K562 (cell line): ENCODE measurements at regions not wholly inside any gene's neighbourhood (a gene's known extent, or its start where the extent isn't known, plus 50 kb on each side); places are given as distances from the start of the nearest gene placed in this dataset.
"Not testable (repeated sequence)": the region's sequence is repeated elsewhere in the genome, so short reads cannot be mapped to it uniquely, and the experiment has no call there.

ENCODE experiments used
- ATAC-seq: fragments of 200-7000 bp; cut with Tn5 transposase; 3 replicates; pipeline ENCODE4 v1.9.1; 2020; ENCODE audit warnings: moderate library complexity
- BruUV-seq: library from RNA; stranded (reverse); fragments of 400-500 nt; replicated peaks from 2 replicates; lab custom pipeline; 2021; lab: Mats Ljungman, UMichigan
- CTCF ChIA-PET: fragments of 300-600 bp; formaldehyde crosslinking; extraction: SDS; loops from one replicate; lab custom pipeline; 2021; ENCODE audit warnings: low intra/inter-chr PET ratio; lab: Yijun Ruan, JAX
- POLR2A ChIA-PET: fragments of 300-600, 350-650 bp; sonication (Branson Sonifier 250); formaldehyde crosslinking; extraction: SDS; loops from one replicate; lab custom pipeline; 2021; ENCODE audit warnings: antibody characterized with exemption, inconsistent platforms; lab: Yijun Ruan, JAX
- DNase-seq, 4 experiments: peaks; one replicate each; pipeline versions ENCODE4 v3.0.0 to v3.0.0-alpha.2; 2011 to 2018; ENCODE audit warnings: low spot score in 3 of 4, mixed read lengths in 3 of 4; ENCODE audit errors: extremely low read depth in 1 of 4
- FAIRE-seq: peaks from 2 replicates; lab custom pipeline; 2011; peaks lifted over from hg19 to GRCh38; lab: Jason Lieb, UNC
- H2AFZ ChIP-seq: 2 replicates; pipeline ENCODE4 v1.6.0; 2011; ENCODE audit warnings: low read depth, low read length, control low read depth, inconsistent platforms
- H3K27ac ChIP-seq: fragments of 200-600 bp; 3 replicates; pipeline ENCODE4 v1.8.0; 2011; ENCODE audit warnings: low read depth, mild to moderate bottlenecking, control low read depth, inconsistent platforms, low read length, moderate library complexity, mixed read lengths; ENCODE audit errors: extremely low read depth
- H3K27me3 ChIP-seq, 2 experiments: fragments of 300-600 bp in 1 of 2; 2 replicates in 1 of 2; 3 replicates in 1 of 2; pipeline versions ENCODE4 v1.6.0 to v1.8.0; 2011; ENCODE audit warnings: inconsistent platforms in 2 of 2, low read length in 2 of 2, mild to moderate bottlenecking in 1 of 2, mixed read lengths in 1 of 2, moderate library complexity in 1 of 2; ENCODE audit not compliant: control insufficient read depth in 2 of 2, insufficient read depth in 2 of 2
- H3K36me3 ChIP-seq: fragments of 300-600 bp; 3 replicates; pipeline ENCODE4 v1.8.0; 2011; ENCODE audit warnings: mild to moderate bottlenecking, low read length, inconsistent platforms; ENCODE audit not compliant: control insufficient read depth, insufficient read depth
- H3K4me1 ChIP-seq, 2 experiments: fragments of 200-600 bp in 1 of 2; replicated peaks in 1 of 2; 2 replicates in 1 of 2; 3 replicates in 1 of 2; pipeline versions ENCODE4 v1.5.1 to v1.8.0; 2011; ENCODE audit warnings: inconsistent platforms in 2 of 2, low read length in 2 of 2, mild to moderate bottlenecking in 1 of 2, mixed read lengths in 1 of 2, moderate library complexity in 1 of 2; ENCODE audit not compliant: control insufficient read depth in 2 of 2, insufficient read depth in 2 of 2
- H3K4me2 ChIP-seq: 2 replicates; pipeline ENCODE4 v1.6.1; 2011; ENCODE audit warnings: low read length, control low read depth, inconsistent platforms, mixed read lengths; ENCODE audit not compliant: insufficient read depth
- H3K4me3 ChIP-seq: fragments of 200-600 bp; sonication (generic), shearing (Covaris generic); 2 replicates; pipeline ENCODE4 v1.5.1; 2016; ENCODE audit warnings: control low read depth, inconsistent platforms
- H3K79me2 ChIP-seq: fragments of 200-600 bp; 3 replicates; pipeline ENCODE4 v1.8.0; 2011; ENCODE audit warnings: low read length, inconsistent platforms; ENCODE audit not compliant: control insufficient read depth, insufficient read depth
- H3K9ac ChIP-seq, 2 experiments: 2 replicates each; pipeline versions ENCODE4 v1.6.0 to v1.6.1; 2011; ENCODE audit warnings: low read depth in 2 of 2, low read length in 2 of 2, control low read depth in 1 of 2, inconsistent platforms in 1 of 2, mild to moderate bottlenecking in 1 of 2, mixed read lengths in 1 of 2; ENCODE audit not compliant: insufficient read depth in 1 of 2
- H3K9me1 ChIP-seq: one replicate; pipeline ENCODE4 v1.6.0; 2011; ENCODE audit warnings: inconsistent platforms, mild to moderate bottlenecking, low read length, moderate library complexity; ENCODE audit not compliant: control insufficient read depth, insufficient read depth
- H3K9me3 ChIP-seq: replicated peaks from 2 replicates; pipeline ENCODE4 v1.5.1; 2011; ENCODE audit warnings: low read depth, low read length, inconsistent platforms; ENCODE audit not compliant: control insufficient read depth, insufficient read depth
- H4K20me1 ChIP-seq: replicated peaks from 2 replicates; pipeline ENCODE4 v1.6.1; 2011; ENCODE audit warnings: low read length, inconsistent platforms, mixed read lengths; ENCODE audit not compliant: control insufficient read depth, insufficient read depth
- ATF7 ChIP-seq: fragments of 450-650 bp; IDR thresholded peaks from 2 replicates; pipeline ENCODE4 v1.7.1; 2014; ENCODE audit warnings: mild to moderate bottlenecking, moderate library complexity
- CTBP1 ChIP-seq: fragments of 450-650 bp; IDR thresholded peaks from 2 replicates; pipeline ENCODE4 v1.6.1; 2016; ENCODE audit warnings: borderline replicate concordance
- CXXC5 ChIP-seq: fragments of 250-450 bp; sonication (Bioruptor Pico); IDR thresholded peaks from 2 replicates; pipeline ENCODE4 v1.8.0; 2022; ENCODE audit warnings: inconsistent platforms, mild to moderate bottlenecking, moderate library complexity
- E2F3 ChIP-seq: fragments of 250-450 bp; sonication (Bioruptor Pico); IDR thresholded peaks from 2 replicates; pipeline ENCODE4 v1.4.0; 2020; ENCODE audit warnings: mild to moderate bottlenecking
- EP400 ChIP-seq: fragments of 450-650 bp; IDR thresholded peaks from 2 replicates; pipeline ENCODE4 v1.6.1; 2017; ENCODE audit warnings: antibody characterized with exemption, mild to moderate bottlenecking, moderate library complexity
- GABPA ChIP-seq: fragments of 200-800 bp; sonication (Bioruptor generic); conservative IDR thresholded peaks from 2 replicates; pipeline ENCODE4 v1.6.1; 2016; ENCODE audit warnings: low read depth, missing genetic modification characterization, missing compliant biosample characterization
- HDAC2 ChIP-seq: fragments of 450-650 bp; IDR thresholded peaks from 2 replicates; pipeline ENCODE4 v1.6.1; 2016; ENCODE audit warnings: mild to moderate bottlenecking
- NFRKB ChIP-seq: fragments of 450-650 bp; IDR thresholded peaks from 2 replicates; pipeline ENCODE4 v1.6.1; 2016; ENCODE audit warnings: low read depth
- NR2C1 ChIP-seq, 2 experiments: fragments of 450-650 bp; IDR thresholded peaks; 2 replicates each; pipeline ENCODE4 v1.6.1; 2017; ENCODE audit warnings: mild to moderate bottlenecking in 2 of 2, antibody characterized with exemption in 1 of 2, inconsistent platforms in 1 of 2, missing compliant biosample characterization in 1 of 2, missing genetic modification characterization in 1 of 2
- SIN3B ChIP-seq: fragments of 450-650 bp; IDR thresholded peaks from 2 replicates; pipeline ENCODE4 v1.6.1; 2017; ENCODE audit warnings: low read depth, mild to moderate bottlenecking, moderate library complexity
- TAF7 ChIP-seq: fragments of 450-650 bp; IDR thresholded peaks from 2 replicates; pipeline ENCODE4 v1.6.1; 2016; ENCODE audit warnings: missing genetic modification characterization, missing compliant biosample characterization
- TAF9B ChIP-seq: fragments of 450-650 bp; IDR thresholded peaks from 2 replicates; pipeline ENCODE4 v1.6.1; 2018; ENCODE audit warnings: mild to moderate bottlenecking; ENCODE audit not compliant: partially characterized antibody
- WGBS: fragments of 100-300 bp; shearing (Covaris generic); methylation state at CpG from one replicate; pipeline ENCODE4 v1.1.6; 2016; ENCODE audit warnings: low coverage, mixed read lengths; ENCODE audit not compliant: insufficient coverage; ENCODE audit errors: missing lambda C conversion rate; 5-methylcytosine and 5-hydroxymethylcytosine counted together
- in situ Hi-C: fragments of 300-500 bp; cut with MboI; formaldehyde crosslinking; loops from 4 replicates; pipeline ENCODE4 v1.15.0; 2018; ENCODE audit warnings: inconsistent platforms, mixed read lengths
- intact Hi-C: fragments of 100-400 bp; cut with micrococcal nuclease; formaldehyde crosslinking; loops from 2 replicates; pipeline ENCODE4 v1.14.2; 2022
- TF ChIP-seq, protein P1 (sequence below): fragments of 450-650 bp; formaldehyde crosslinking; IDR thresholded peaks from 2 replicates; pipeline ENCODE4 v1.4.0; 2022; ENCODE audit warnings: mild to moderate bottlenecking, moderate library complexity
- TF ChIP-seq, protein P2 (sequence below), 2 experiments: fragments of 450-650 bp in 1 of 2; sonication (generic) in 1 of 2; formaldehyde crosslinking in 1 of 2; IDR thresholded peaks; 2 replicates each; pipeline versions ENCODE4 v1.7.1 to v1.9.0; 2016 to 2022; ENCODE audit warnings: inconsistent platforms in 1 of 2, mild to moderate bottlenecking in 1 of 2, missing genetic modification reagents in 1 of 2

DNA sequence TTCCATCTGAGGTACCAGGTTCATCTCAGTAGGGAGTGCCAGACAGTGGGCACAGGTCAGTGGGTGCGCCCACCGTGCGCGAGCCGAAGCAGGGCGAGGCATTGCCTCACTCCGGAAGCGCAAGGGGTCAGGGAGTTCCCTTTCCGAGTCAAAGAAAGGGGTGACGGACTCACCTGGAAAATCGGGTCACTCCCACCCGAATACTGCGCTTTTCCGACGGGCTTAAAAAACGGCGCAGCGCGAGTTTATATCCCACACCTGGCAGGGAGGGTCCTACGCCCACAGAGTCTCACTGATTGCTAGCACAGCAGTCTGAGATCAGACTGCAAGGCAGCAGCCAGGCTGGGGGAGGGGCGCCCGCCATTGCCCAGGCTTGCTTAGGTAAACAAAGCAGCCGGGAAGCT lies 101.5 kb upstream of the POMZP3 start:
- peak overlapping the region; percentile 94 for H2AFZ ChIP-seq
- H3K4me1 ChIP-seq, in situ Hi-C loops, CTCF ChIA-PET, H3K36me3 ChIP-seq, H3K27ac ChIP-seq, BruUV-seq, intact Hi-C loops, H3K9me3 ChIP-seq, POLR2A ChIA-PET, H4K20me1 ChIP-seq, H3K79me2 ChIP-seq, ATAC-seq, FAIRE-seq, H3K9me1 ChIP-seq, H3K27me3 ChIP-seq: not testable (repeated sequence)
- H3K9ac ChIP-seq = peak overlapping the region; percentile 45 to 53; a peak in 2 of 4 replicates
- under 1% methylated on average over 20 of the region's 23 CpGs for WGBS
- H3K4me3 ChIP-seq = peak overlapping the region; percentile 41
- H3K4me2 ChIP-seq = peak overlapping the region; percentile 58
- peak in 1 of 4 experiments; percentile 2 for DNase-seq
- TF ChIP-seq, protein P1, sequence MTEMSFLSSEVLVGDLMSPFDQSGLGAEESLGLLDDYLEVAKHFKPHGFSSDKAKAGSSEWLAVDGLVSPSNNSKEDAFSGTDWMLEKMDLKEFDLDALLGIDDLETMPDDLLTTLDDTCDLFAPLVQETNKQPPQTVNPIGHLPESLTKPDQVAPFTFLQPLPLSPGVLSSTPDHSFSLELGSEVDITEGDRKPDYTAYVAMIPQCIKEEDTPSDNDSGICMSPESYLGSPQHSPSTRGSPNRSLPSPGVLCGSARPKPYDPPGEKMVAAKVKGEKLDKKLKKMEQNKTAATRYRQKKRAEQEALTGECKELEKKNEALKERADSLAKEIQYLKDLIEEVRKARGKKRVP = 0 out of 2 replicates have a peak, but pooled peaks have one; percentile 29
- TF ChIP-seq GABPA (tag) (peak; percentile 79), CTBP1 (peak; percentile 46; the same call in 1 of the 2 replicates), HDAC2 (0 out of 2 replicates have a peak, but pooled peaks have one; percentile 31), TAF7 (tag) (peak; percentile 45; the same call in 1 of the 2 replicates), E2F3 (CRISPR knock-in tag) (0 out of 2 replicates have a peak, but pooled peaks have one; percentile 32), NR2C1 (IDR thresholded peaks at IDR 0.05) (peak; percentile 90), NR2C1 (tag; IDR thresholded peaks at IDR 0.05) (peak; percentile 89), EP400 (peak; percentile 43; the same call in 1 of the 2 replicates), NFRKB (peak; percentile 75; the same call in 1 of the 2 replicates), SIN3B (0 out of 2 replicates have a peak, but pooled peaks have one; percentile 29), ATF7 (peak; percentile 38; the same call in 1 of the 2 replicates), CXXC5 (peak; percentile 52), TAF9B (peak; percentile 39)
- TF ChIP-seq, protein P2, sequence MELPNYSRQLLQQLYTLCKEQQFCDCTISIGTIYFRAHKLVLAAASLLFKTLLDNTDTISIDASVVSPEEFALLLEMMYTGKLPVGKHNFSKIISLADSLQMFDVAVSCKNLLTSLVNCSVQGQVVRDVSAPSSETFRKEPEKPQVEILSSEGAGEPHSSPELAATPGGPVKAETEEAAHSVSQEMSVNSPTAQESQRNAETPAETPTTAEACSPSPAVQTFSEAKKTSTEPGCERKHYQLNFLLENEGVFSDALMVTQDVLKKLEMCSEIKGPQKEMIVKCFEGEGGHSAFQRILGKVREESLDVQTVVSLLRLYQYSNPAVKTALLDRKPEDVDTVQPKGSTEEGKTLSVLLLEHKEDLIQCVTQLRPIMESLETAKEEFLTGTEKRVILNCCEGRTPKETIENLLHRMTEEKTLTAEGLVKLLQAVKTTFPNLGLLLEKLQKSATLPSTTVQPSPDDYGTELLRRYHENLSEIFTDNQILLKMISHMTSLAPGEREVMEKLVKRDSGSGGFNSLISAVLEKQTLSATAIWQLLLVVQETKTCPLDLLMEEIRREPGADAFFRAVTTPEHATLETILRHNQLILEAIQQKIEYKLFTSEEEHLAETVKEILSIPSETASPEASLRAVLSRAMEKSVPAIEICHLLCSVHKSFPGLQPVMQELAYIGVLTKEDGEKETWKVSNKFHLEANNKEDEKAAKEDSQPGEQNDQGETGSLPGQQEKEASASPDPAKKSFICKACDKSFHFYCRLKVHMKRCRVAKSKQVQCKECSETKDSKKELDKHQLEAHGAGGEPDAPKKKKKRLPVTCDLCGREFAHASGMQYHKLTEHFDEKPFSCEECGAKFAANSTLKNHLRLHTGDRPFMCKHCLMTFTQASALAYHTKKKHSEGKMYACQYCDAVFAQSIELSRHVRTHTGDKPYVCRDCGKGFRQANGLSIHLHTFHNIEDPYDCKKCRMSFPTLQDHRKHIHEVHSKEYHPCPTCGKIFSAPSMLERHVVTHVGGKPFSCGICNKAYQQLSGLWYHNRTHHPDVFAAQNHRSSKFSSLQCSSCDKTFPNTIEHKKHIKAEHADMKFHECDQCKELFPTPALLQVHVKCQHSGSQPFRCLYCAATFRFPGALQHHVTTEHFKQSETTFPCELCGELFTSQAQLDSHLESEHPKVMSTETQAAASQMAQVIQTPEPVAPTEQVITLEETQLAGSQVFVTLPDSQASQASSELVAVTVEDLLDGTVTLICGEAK (IDR thresholded peaks at IDR 0.05) = peak; percentile 84
- TF ChIP-seq, protein P2 (CRISPR knock-in tag; IDR thresholded peaks at IDR 0.05) = not testable (repeated sequence)
